H9 (cell line): ENCODE measurements at regions not wholly inside any gene's neighbourhood (a gene's known extent, or its start where the extent isn't known, plus 50 kb on each side); places are given as distances from the start of the nearest gene placed in this dataset.

Experiments used
- DNase-seq: peaks from one replicate; pipeline ENCODE4 v3.0.0-alpha.2; 2017
- H2AFZ ChIP-seq: one replicate; pipeline ENCODE4 v1.6.1; 2013; ENCODE audit warnings: mild to moderate bottlenecking, low read length, control low read depth, moderate library complexity
- H2AK5ac ChIP-seq: 2 replicates; pipeline ENCODE4 v1.6.1; 2013; ENCODE audit warnings: low read length, control low read depth, mixed read lengths; ENCODE audit not compliant: insufficient read length
- H2BK120ac ChIP-seq: one replicate; pipeline ENCODE4 v1.6.1; 2013; ENCODE audit warnings: low read depth, mild to moderate bottlenecking, low read length, control low read depth, inconsistent platforms; ENCODE audit not compliant: poor library complexity, severe bottlenecking
- H2BK12ac ChIP-seq: 2 replicates; pipeline ENCODE4 v1.6.1; 2013; ENCODE audit warnings: low read length, control low read depth, mixed read lengths, low read depth; ENCODE audit not compliant: insufficient read length
- H2BK15ac ChIP-seq: 2 replicates; pipeline ENCODE4 v1.6.1; 2013; ENCODE audit warnings: low read depth, low read length, control low read depth
- H2BK20ac ChIP-seq: one replicate; pipeline ENCODE4 v1.6.1; 2013; ENCODE audit warnings: low read depth, mild to moderate bottlenecking, low read length, control low read depth, inconsistent platforms; ENCODE audit not compliant: poor library complexity, severe bottlenecking
- H2BK5ac ChIP-seq: 2 replicates; pipeline ENCODE4 v1.6.1; 2013; ENCODE audit warnings: low read length, control low read depth, mixed read lengths; ENCODE audit not compliant: insufficient read length
- H3K14ac ChIP-seq: 2 replicates; pipeline ENCODE4 v1.6.1; 2013; ENCODE audit warnings: low read length, control low read depth; ENCODE audit not compliant: insufficient read depth
- H3K18ac ChIP-seq: 2 replicates; pipeline ENCODE4 v1.6.1; 2013; ENCODE audit warnings: low read depth, mild to moderate bottlenecking, mixed read lengths, low read length, control low read depth; ENCODE audit not compliant: insufficient read length
- H3K23ac ChIP-seq: 2 replicates; pipeline ENCODE4 v1.6.1; 2013; ENCODE audit warnings: low read length, control low read depth, mixed read lengths, low read depth; ENCODE audit not compliant: insufficient read length
- H3K23me2 ChIP-seq: 2 replicates; pipeline ENCODE4 v1.6.1; 2013; ENCODE audit warnings: low read depth, mild to moderate bottlenecking, mixed read lengths, low read length, control low read depth; ENCODE audit not compliant: insufficient read length, poor library complexity, severe bottlenecking
- H3K27ac ChIP-seq: 2 replicates; pipeline ENCODE4 v1.5.1; 2013; ENCODE audit warnings: low read length, control low read depth, mixed read lengths, low read depth; ENCODE audit not compliant: insufficient read length
- H3K27me3 ChIP-seq: 2 replicates; pipeline ENCODE4 v1.6.1; 2013; ENCODE audit warnings: low read length, control low read depth, inconsistent platforms; ENCODE audit not compliant: insufficient read depth
- H3K4ac ChIP-seq: 2 replicates; pipeline ENCODE4 v1.6.1; 2013; ENCODE audit warnings: low read depth, mild to moderate bottlenecking, control low read depth, inconsistent platforms, low read length, moderate library complexity
- H3K4me1 ChIP-seq: 2 replicates; pipeline ENCODE4 v1.6.1; 2013; ENCODE audit warnings: low read length, control low read depth, inconsistent platforms; ENCODE audit not compliant: insufficient read depth
- H3K4me2 ChIP-seq: 2 replicates; pipeline ENCODE4 v1.6.1; 2013; ENCODE audit warnings: low read length, control low read depth, mixed read lengths; ENCODE audit not compliant: insufficient read length, insufficient read depth
- H3K56ac ChIP-seq: 2 replicates; pipeline ENCODE4 v1.6.1; 2013; ENCODE audit warnings: low read depth, mild to moderate bottlenecking, mixed read lengths, low read length, control low read depth; ENCODE audit not compliant: insufficient read length
- H3K79me1 ChIP-seq: 2 replicates; pipeline ENCODE4 v1.6.1; 2013; ENCODE audit warnings: low read depth, mild to moderate bottlenecking, moderate library complexity, low read length, control low read depth, inconsistent platforms; ENCODE audit not compliant: insufficient read depth, poor library complexity, severe bottlenecking
- H3K79me2 ChIP-seq: 2 replicates; pipeline ENCODE4 v1.6.1; 2013; ENCODE audit warnings: low read length, control low read depth, inconsistent platforms; ENCODE audit not compliant: insufficient read depth
- H3K9ac ChIP-seq: 2 replicates; pipeline ENCODE4 v1.6.1; 2013; ENCODE audit warnings: low read length, control low read depth, mixed read lengths; ENCODE audit not compliant: insufficient read length; ENCODE audit errors: extremely low read depth
- H3K9me3 ChIP-seq: one replicate; pipeline ENCODE4 v1.6.1; 2013; ENCODE audit warnings: low read depth, low read length, inconsistent platforms; ENCODE audit not compliant: control insufficient read depth
- H3T11ph ChIP-seq: one replicate; pipeline ENCODE4 v1.6.1; 2013; ENCODE audit warnings: mild to moderate bottlenecking, low read length, control low read depth, inconsistent platforms
- H4K20me1 ChIP-seq: one replicate; pipeline ENCODE4 v1.6.1; 2013; ENCODE audit not compliant: control insufficient read depth, insufficient read length, insufficient read depth
- H4K5ac ChIP-seq: 2 replicates; pipeline ENCODE4 v1.6.1; 2013; ENCODE audit warnings: low read depth, mild to moderate bottlenecking, mixed read lengths, low read length, control low read depth; ENCODE audit not compliant: insufficient read length
- H4K8ac ChIP-seq: replicated peaks from 2 replicates; pipeline ENCODE4 v1.6.1; 2013; ENCODE audit warnings: low read length, control low read depth, mixed read lengths, low read depth; ENCODE audit not compliant: insufficient read length
- H4K91ac ChIP-seq: 2 replicates; pipeline ENCODE4 v1.6.1; 2013; ENCODE audit warnings: low read depth, mild to moderate bottlenecking, moderate library complexity, mixed read lengths, low read length, control low read depth; ENCODE audit not compliant: insufficient read length
- H3K27ac Mint-ChIP-seq, 3 experiments: 2 replicates in 2 of 3; 3 replicates in 1 of 3; pipeline ENCODE4 v1.8.0; 2020 to 2021; ENCODE audit warnings: mixed read lengths in 3 of 3, mild to moderate bottlenecking in 1 of 3, moderate library complexity in 1 of 3
- H3K27me3 Mint-ChIP-seq: 2 replicates; pipeline ENCODE4 v1.8.0; 2021; ENCODE audit warnings: low read depth, mild to moderate bottlenecking, moderate library complexity, mixed read lengths
- H3K36me3 Mint-ChIP-seq, 3 experiments: 2 replicates in 2 of 3; 3 replicates in 1 of 3; pipeline ENCODE4 v1.8.0; 2020 to 2021; ENCODE audit warnings: low read depth in 3 of 3, mixed read lengths in 3 of 3; ENCODE audit not compliant: insufficient read depth in 1 of 3
- H3K4me1 Mint-ChIP-seq, 2 experiments: 2 replicates each; pipeline ENCODE4 v1.8.0; 2020; ENCODE audit warnings: mixed read lengths in 2 of 2
- H3K4me3 Mint-ChIP-seq, 2 experiments: 2 replicates in 1 of 2; 3 replicates in 1 of 2; pipeline ENCODE4 v1.8.0; 2020 to 2021; ENCODE audit warnings: mild to moderate bottlenecking in 2 of 2, mixed read lengths in 2 of 2, moderate library complexity in 1 of 2
- H3K9me3 Mint-ChIP-seq, 2 experiments: 2 replicates in 1 of 2; 3 replicates in 1 of 2; pipeline ENCODE4 v1.8.0; 2020; ENCODE audit warnings: mild to moderate bottlenecking in 2 of 2, mixed read lengths in 2 of 2, moderate library complexity in 1 of 2
- CTCF ChIP-seq: fragments of 200-600 bp; sonication (generic); conservative IDR thresholded peaks from 3 replicates; pipeline ENCODE4 v1.8.0; 2021; ENCODE audit warnings: antibody characterized with exemption, mild to moderate bottlenecking
- WGBS: extraction: QIAGEN DNeasy Blood & Tissue Kit; methylation state at CpG from one replicate; pipeline ENCODE4 v1.1.7; 2013; ENCODE audit warnings: missing lambda C conversion rate, low lambda C conversion rate, mixed read lengths; ENCODE audit not compliant: insufficient read length; ENCODE audit errors: extremely low coverage; 5-methylcytosine and 5-hydroxymethylcytosine counted together

GRCh38 chr4:125591290-125591689 lies 276.5 kb downstream of the FAT4 start:
- no peak for TF ChIP-seq CTCF

More at GRCh38 chr4:125591290-125591689, 276.5 kb downstream of the FAT4 start:
- Histone ChIP-seq H3K9ac (no peak overlapping the region), H4K20me1 (no peaks in the 10 kb centered on the region), H2AK5ac (no peak overlapping the region), H2BK120ac (no peak overlapping the region), H2BK5ac (no peak overlapping the region), H2BK15ac (no peak overlapping the region), H3K79me2 (no peaks in the 10 kb centered on the region), H3K23ac (no peak overlapping the region), H3K4ac (no peak overlapping the region), H3K27ac (no peak overlapping the region), H3K14ac (no peak overlapping the region), H2BK20ac (no peak overlapping the region), H3K27me3 (no peaks in the 10 kb centered on the region; the same call in 1 of the 2 replicates), H2AFZ (no peak overlapping the region), H3K4me1 (no peaks in the 10 kb centered on the region), H4K5ac (no peak overlapping the region), H4K91ac (no peak overlapping the region), H3K9me3 (no peaks in the 10 kb centered on the region), H2BK12ac (no peak overlapping the region), H3K23me2 (no peaks in the 10 kb centered on the region), H4K8ac (no peak overlapping the region), H3T11ph (no peak overlapping the region), H3K56ac (no peak overlapping the region), H3K4me2 (no peak overlapping the region), H3K18ac (no peak overlapping the region), H3K79me1 (no peaks in the 10 kb centered on the region)
- Mint-ChIP-seq H3K4me1 (peaks cover 2 to 9% of the 10 kb centered on the region in 2 experiments; a peak in 3 of 4 replicates), H3K9me3 (peaks cover 0 to 7% of the 10 kb centered on the region in 2 experiments; a peak in 4 of 5 replicates), H3K4me3 (no peak overlapping the region), H3K36me3 (peaks cover 5 to 9% (median 7%) of the 10 kb centered on the region in 3 experiments; a peak in 6 of 7 replicates), H3K27me3 (no peaks in the 10 kb centered on the region), H3K27ac (no peak overlapping the region)
- no CpG with 5 or more reads among the region's 8 CpGs for WGBS
- DNase-seq = no peak
